Skeletal muscle tissue (tissue), 3 donors: ENCODE measurements at regions not wholly inside any gene's neighbourhood (a gene's known extent, or its start where the extent isn't known, plus 50 kb on each side); places are given as distances from the start of the nearest gene placed in this dataset.
"Not testable (repeated sequence)": the region's sequence is repeated elsewhere in the genome, so short reads cannot be mapped to it uniquely, and the experiment has no call there.

Source experiments
- H3K27ac ChIP-seq: one replicate; pipeline ENCODE4 v1.7.0; 2013; ENCODE audit warnings: mild to moderate bottlenecking, low read depth, low read length, inconsistent platforms
- H3K27me3 ChIP-seq, 3 donors: one replicate each; pipeline ENCODE4 v1.7.0; 2013; ENCODE audit warnings: low read length in 3 of 3; ENCODE audit not compliant: control insufficient read depth in 3 of 3, insufficient read depth in 3 of 3
- H3K36me3 ChIP-seq, 3 donors: one replicate each; pipeline ENCODE4 v1.7.0; 2013; ENCODE audit warnings: low read length in 3 of 3; ENCODE audit not compliant: control insufficient read depth in 3 of 3, insufficient read depth in 3 of 3
- H3K4me1 ChIP-seq, 3 donors: one replicate each; pipeline ENCODE4 v1.7.0; 2013; ENCODE audit warnings: low read length in 3 of 3, mild to moderate bottlenecking in 3 of 3; ENCODE audit not compliant: control insufficient read depth in 3 of 3, insufficient read depth in 3 of 3
- H3K4me3 ChIP-seq, 3 donors: one replicate each; pipeline ENCODE4 v1.7.0; 2013; ENCODE audit warnings: low read length in 3 of 3
- H3K9ac ChIP-seq, 3 donors: one replicate each; pipeline ENCODE4 v1.7.0; 2013; ENCODE audit warnings: low read length in 3 of 3, mild to moderate bottlenecking in 3 of 3, moderate library complexity in 2 of 3, low read depth in 1 of 3
- H3K9me3 ChIP-seq, 3 donors: one replicate each; pipeline ENCODE4 v1.7.0; 2013; ENCODE audit warnings: low read length in 3 of 3; ENCODE audit not compliant: control insufficient read depth in 3 of 3
- donor health status: Osteomylitis.

- no peaks in the 10 kb centered on the region for H3K27me3 ChIP-seq
- no peaks in the 10 kb centered on the region for H3K4me1 ChIP-seq
- no peak overlapping the region for H3K27ac ChIP-seq
- no peaks in the 10 kb centered on the region for H3K9me3 ChIP-seq
- no peak overlapping the region for H3K9ac ChIP-seq
- no peak overlapping the region for H3K4me3 ChIP-seq
- no peaks in the 10 kb centered on the region for H3K36me3 ChIP-seq
Measured at GRCh38 chr10:111319866-111320265, 243.0 kb downstream of the ADRA2A start.

- Histone ChIP-seq H3K27ac (no peak overlapping the region), H3K9ac (no peak overlapping the region), H3K36me3 (no peaks in the 10 kb centered on the region), H3K4me3 (no peak overlapping the region), H3K27me3 (no peaks in the 10 kb centered on the region), H3K4me1 (no peaks in the 10 kb centered on the region), H3K9me3 (no peaks in the 10 kb centered on the region)
Measured at GRCh38 chr10:111323389-111323966, 246.6 kb downstream of the ADRA2A start.

GRCh38 chr10:111332174-111332573 lies 255.3 kb downstream of the ADRA2A start:
- H3K9me3 ChIP-seq, H3K36me3 ChIP-seq, H3K4me3 ChIP-seq, H3K4me1 ChIP-seq, H3K9ac ChIP-seq, H3K27me3 ChIP-seq, H3K27ac ChIP-seq: not testable (repeated sequence)

GRCh38 chr10:111335826-111336225 lies 259.0 kb downstream of the ADRA2A start:
- Histone ChIP-seq H3K27ac (no peak overlapping the region), H3K9ac (no peak overlapping the region), H3K4me3 (no peak overlapping the region), H3K4me1 (peaks cover 0 to 4% (median 0%) of the 10 kb centered on the region in 3 donors), H3K27me3 (no peaks in the 10 kb centered on the region), H3K9me3 (no peaks in the 10 kb centered on the region), H3K36me3 (no peaks in the 10 kb centered on the region)

GRCh38 chr10:111338035-111338434 lies 261.2 kb downstream of the ADRA2A start:
- H3K36me3 ChIP-seq, result no peaks in the 10 kb centered on the region
- H3K27ac ChIP-seq, result no peak overlapping the region
- no peak overlapping the region for H3K9ac ChIP-seq

GRCh38 chr10:111338805-111339204 lies 262.0 kb downstream of the ADRA2A start:
- Histone ChIP-seq H3K4me3 (no peak overlapping the region), H3K9ac (no peak overlapping the region), H3K27ac (no peak overlapping the region), H3K4me1 (peaks cover 0 to 4% (median 0%) of the 10 kb centered on the region in 3 donors), H3K36me3 (no peaks in the 10 kb centered on the region), H3K27me3 (no peaks in the 10 kb centered on the region), H3K9me3 (no peaks in the 10 kb centered on the region)

More at GRCh38 chr10:111338035-111338434, 261.2 kb downstream of the ADRA2A start:
- H3K27me3 ChIP-seq, result no peaks in the 10 kb centered on the region
- peaks cover 0 to 4% (median 0%) of the 10 kb centered on the region in 3 donors for H3K4me1 ChIP-seq
- H3K9me3 ChIP-seq, result no peaks in the 10 kb centered on the region
- no peak overlapping the region for H3K4me3 ChIP-seq

GRCh38 chr10:111344804-111345203 lies 268.0 kb downstream of the ADRA2A start:
- no peaks in the 10 kb centered on the region for H3K36me3 ChIP-seq
- no peaks in the 10 kb centered on the region for H3K9me3 ChIP-seq
- H3K9ac ChIP-seq, result no peak overlapping the region
- H3K4me3 ChIP-seq, result no peak overlapping the region
- no peak overlapping the region for H3K27ac ChIP-seq
- no peaks in the 10 kb centered on the region for H3K4me1 ChIP-seq
- H3K27me3 ChIP-seq, result peaks cover 0 to 2% (median 0%) of the 10 kb centered on the region in 3 donors

- Histone ChIP-seq H3K36me3 (no peaks in the 10 kb centered on the region), H3K4me1 (no peaks in the 10 kb centered on the region), H3K9me3 (no peaks in the 10 kb centered on the region), H3K27me3 (peaks cover 0 to 2% (median 0%) of the 10 kb centered on the region in 3 donors), H3K4me3 (no peak overlapping the region), H3K27ac (no peak overlapping the region), H3K9ac (no peak overlapping the region)
Measured at GRCh38 chr10:111347386-111348013, 270.7 kb downstream of the ADRA2A start.

- Histone ChIP-seq H3K27me3 (peaks cover 0 to 2% (median 0%) of the 10 kb centered on the region in 3 donors), H3K36me3 (no peaks in the 10 kb centered on the region), H3K9me3 (no peaks in the 10 kb centered on the region), H3K4me1 (no peaks in the 10 kb centered on the region), H3K9ac (no peak overlapping the region), H3K27ac (no peak overlapping the region), H3K4me3 (no peak overlapping the region)
Measured at GRCh38 chr10:111348076-111348475, 271.2 kb downstream of the ADRA2A start.

GRCh38 chr10:111354859-111355258 lies 278.0 kb downstream of the ADRA2A start:
- no peaks in the 10 kb centered on the region for H3K36me3 ChIP-seq
- H3K27ac ChIP-seq, result no peak overlapping the region
- no peak overlapping the region for H3K9ac ChIP-seq
- peaks cover 0 to 2% (median 0%) of the 10 kb centered on the region in 3 donors for H3K27me3 ChIP-seq
- H3K4me1 ChIP-seq, result no peaks in the 10 kb centered on the region
- H3K9me3 ChIP-seq, result no peaks in the 10 kb centered on the region
- no peak overlapping the region for H3K4me3 ChIP-seq
